Fibroblast of lung (primary cell): ENCODE measurements at regions not wholly inside any gene's neighbourhood (a gene's known extent, or its start where the extent isn't known, plus 50 kb on each side); places are given as distances from the start of the nearest gene placed in this dataset.

Experiments
- EZH2 ChIP-seq: IDR thresholded peaks from 2 replicates; pipeline ENCODE4 v1.5.1; 2012; ENCODE audit warnings: low read length, control low read depth, mild to moderate bottlenecking; ENCODE audit errors: missing control alignments
- TF ChIP-seq, protein P1 (sequence below), 2 donors: IDR thresholded peaks in 1 of 2; conservative IDR thresholded peaks in 1 of 2; 1 replicate in 1 of 2; 2 replicates in 1 of 2; pipeline ENCODE4 v1.5.1; 2011 to 2012; ENCODE audit warnings: low read length in 2 of 2, control low read depth in 1 of 2, inconsistent platforms in 1 of 2, low read depth in 1 of 2, mild to moderate bottlenecking in 1 of 2

DNA sequence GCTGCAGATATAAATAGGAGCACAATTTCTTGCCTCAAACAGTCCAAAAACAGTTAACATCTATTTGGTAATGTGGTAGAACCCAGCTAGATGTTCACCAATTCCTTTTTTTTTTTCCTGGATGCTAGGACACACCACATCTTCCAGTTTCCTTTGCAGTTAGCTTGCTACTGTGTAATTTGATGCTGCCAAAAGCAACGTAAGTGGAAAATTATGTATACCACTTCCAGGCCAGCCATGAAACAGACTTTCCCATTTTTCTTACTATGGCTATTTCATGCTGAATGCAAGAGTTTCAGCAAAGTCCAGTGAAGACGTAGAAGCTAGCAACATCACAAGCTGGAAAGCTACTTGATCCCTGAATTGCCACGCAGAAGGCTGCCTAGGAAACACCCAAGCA is 667.2 kb downstream of the TLE1 start:
- TF ChIP-seq, protein P1, sequence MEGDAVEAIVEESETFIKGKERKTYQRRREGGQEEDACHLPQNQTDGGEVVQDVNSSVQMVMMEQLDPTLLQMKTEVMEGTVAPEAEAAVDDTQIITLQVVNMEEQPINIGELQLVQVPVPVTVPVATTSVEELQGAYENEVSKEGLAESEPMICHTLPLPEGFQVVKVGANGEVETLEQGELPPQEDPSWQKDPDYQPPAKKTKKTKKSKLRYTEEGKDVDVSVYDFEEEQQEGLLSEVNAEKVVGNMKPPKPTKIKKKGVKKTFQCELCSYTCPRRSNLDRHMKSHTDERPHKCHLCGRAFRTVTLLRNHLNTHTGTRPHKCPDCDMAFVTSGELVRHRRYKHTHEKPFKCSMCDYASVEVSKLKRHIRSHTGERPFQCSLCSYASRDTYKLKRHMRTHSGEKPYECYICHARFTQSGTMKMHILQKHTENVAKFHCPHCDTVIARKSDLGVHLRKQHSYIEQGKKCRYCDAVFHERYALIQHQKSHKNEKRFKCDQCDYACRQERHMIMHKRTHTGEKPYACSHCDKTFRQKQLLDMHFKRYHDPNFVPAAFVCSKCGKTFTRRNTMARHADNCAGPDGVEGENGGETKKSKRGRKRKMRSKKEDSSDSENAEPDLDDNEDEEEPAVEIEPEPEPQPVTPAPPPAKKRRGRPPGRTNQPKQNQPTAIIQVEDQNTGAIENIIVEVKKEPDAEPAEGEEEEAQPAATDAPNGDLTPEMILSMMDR (conservative IDR thresholded peaks at IDR 0.05 in 1 of 2, IDR thresholded peaks at IDR 0.05 in 1 of 2; ENCODE audit: low read depth in 1 of 2, low read length in 2 of 2): no peak
- TF ChIP-seq EZH2: no peak
